Mucosa of descending colon (tissue), 3 donors: ENCODE measurements at regions not wholly inside any gene's neighbourhood (a gene's known extent, or its start where the extent isn't known, plus 50 kb on each side); places are given as distances from the start of the nearest gene placed in this dataset.

Experiments
- ATAC-seq: fragments of 200-7000 bp; cut with Tn5 transposase; one replicate; pipeline ENCODE4 v1.9.1; 2020; ENCODE audit warnings: mild to moderate bottlenecking, moderate library complexity
- DNase-seq, 3 donors: peaks; one replicate each; pipeline ENCODE4 v3.0.0-alpha.2; 2020
- H3K36me3 ChIP-seq: fragments of 200-600 bp; one replicate; pipeline ENCODE4 v1.8.0; 2021; ENCODE audit warnings: low read depth, mild to moderate bottlenecking
- H3K4me1 ChIP-seq: fragments of 200-600 bp; one replicate; pipeline ENCODE4 v1.8.0; 2021; ENCODE audit warnings: low read depth, mild to moderate bottlenecking
- H3K4me3 ChIP-seq: fragments of 200-600 bp; one replicate; pipeline ENCODE4 v1.8.0; 2021; ENCODE audit warnings: mild to moderate bottlenecking
- H3K9me3 ChIP-seq: fragments of 200-600 bp; one replicate; pipeline ENCODE4 v1.8.0; 2021; ENCODE audit warnings: mild to moderate bottlenecking
- CTCF ChIP-seq: fragments of 200-600 bp; IDR thresholded peaks from one replicate; pipeline ENCODE4 v1.8.0; 2022; ENCODE audit warnings: antibody characterized with exemption, mild to moderate bottlenecking
- intact Hi-C, 2 donors: fragments of 100-400 bp; cut with DNase I in 1 of 2; cut with micrococcal nuclease in 1 of 2; formaldehyde crosslinking; loops; one replicate each; pipeline versions ENCODE4 v1.11.0 to v1.11.1; 2022; cut with DNase I, micrococcal nuclease
- donor health status: DM: no; HTN: no; CAD: no; lungs with moderate emphysema.
- donor health status: DM: no; HTN: no; CAD: no.
- donor health status: DM: no; HTN: yes; CAD: no.

- Histone ChIP-seq H3K9me3 (no peaks in the 10 kb centered on the region), H3K36me3 (no peaks in the 10 kb centered on the region), H3K4me1 (no peaks in the 10 kb centered on the region), H3K4me3 (no peak overlapping the region)
- intact Hi-C loops = no loop called here
- DNase-seq = peak in 1 of 3 donors; percentile 46
- ATAC-seq = peak; percentile 36
- no peak for TF ChIP-seq CTCF
These were observed 59.5 kb downstream of the PLEKHG1 start for GRCh38 chr6:150659046-150659763.

GRCh38 chr6:150661216-150662007 lies 61.7 kb downstream of the PLEKHG1 start:
- intact Hi-C loops = no loop called here
- DNase-seq = no peak
- TF ChIP-seq CTCF = no peak

GRCh38 chr6:150662814-150663213 lies 63.1 kb downstream of the PLEKHG1 start:
- Histone ChIP-seq H3K36me3 (no peaks in the 10 kb centered on the region), H3K4me3 (no peak overlapping the region), H3K9me3 (no peaks in the 10 kb centered on the region), H3K4me1 (no peaks in the 10 kb centered on the region)
- no peak for DNase-seq
- intact Hi-C loops = no loop called here
- ATAC-seq = no peak
- no peak for TF ChIP-seq CTCF

More at GRCh38 chr6:150661216-150662007, 61.7 kb downstream of the PLEKHG1 start:
- ATAC-seq = no peak
- Histone ChIP-seq H3K4me1 (no peaks in the 10 kb centered on the region), H3K9me3 (no peaks in the 10 kb centered on the region), H3K36me3 (no peaks in the 10 kb centered on the region), H3K4me3 (no peak overlapping the region)

- ATAC-seq = no peak
- TF ChIP-seq CTCF = no peak
- H3K36me3 ChIP-seq = no peaks in the 10 kb centered on the region
These were observed 64.4 kb downstream of the PLEKHG1 start for GRCh38 chr6:150664091-150664490.

GRCh38 chr6:150666071-150666470 lies 66.4 kb downstream of the PLEKHG1 start:
- DNase-seq = peak in 1 of 3 donors; percentile 48

More at GRCh38 chr6:150664091-150664490, 64.4 kb downstream of the PLEKHG1 start:
- no peak for DNase-seq
- H3K4me3 ChIP-seq = no peak overlapping the region
- intact Hi-C loops = no loop called here
- peaks cover 6% of the 10 kb centered on the region for H3K4me1 ChIP-seq
- no peaks in the 10 kb centered on the region for H3K9me3 ChIP-seq

More at GRCh38 chr6:150666071-150666470, 66.4 kb downstream of the PLEKHG1 start:
- no peak for TF ChIP-seq CTCF
- Histone ChIP-seq H3K4me1 (peaks cover 7% of the 10 kb centered on the region), H3K36me3 (no peaks in the 10 kb centered on the region), H3K9me3 (no peaks in the 10 kb centered on the region), H3K4me3 (no peak overlapping the region)
- peak; percentile 21 for ATAC-seq
- intact Hi-C loops = no loop called here
